Renal pelvis (tissue), 1 donor: ENCODE measurements at regions not wholly inside any gene's neighbourhood (a gene's known extent, or its start where the extent isn't known, plus 50 kb on each side); places are given as distances from the start of the nearest gene placed in this dataset.
A peak's percentile ranks its signal among the peaks of the same experiment; 100 is the strongest.
"Not testable (repeated sequence)": the region's sequence is repeated elsewhere in the genome, so short reads cannot be mapped to it uniquely, and the experiment has no call there.

ENCODE experiments used
- DNase-seq: peaks from one replicate; pipeline ENCODE4 v3.0.0-alpha.2; 2013

DNA sequence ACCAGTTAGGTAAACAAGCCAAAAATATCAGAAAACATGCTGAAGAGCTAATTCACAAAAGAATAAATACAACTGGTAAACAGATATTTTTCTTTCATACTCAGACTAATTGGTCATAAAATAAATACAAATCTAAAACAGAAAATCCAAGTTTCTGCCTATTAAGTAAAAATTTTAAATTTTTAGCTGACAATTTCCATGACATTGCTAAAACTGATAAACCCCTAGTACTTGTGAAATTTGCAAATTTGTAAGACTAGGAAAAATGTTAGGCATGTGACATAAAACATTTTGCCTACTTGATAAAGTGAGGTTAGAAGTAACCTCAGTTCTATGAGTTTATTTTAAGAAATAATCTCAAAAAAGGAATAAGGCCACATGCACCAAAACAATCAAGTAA lies 356.1 kb downstream of the LRATD1 start:
- no peak for DNase-seq

DNA sequence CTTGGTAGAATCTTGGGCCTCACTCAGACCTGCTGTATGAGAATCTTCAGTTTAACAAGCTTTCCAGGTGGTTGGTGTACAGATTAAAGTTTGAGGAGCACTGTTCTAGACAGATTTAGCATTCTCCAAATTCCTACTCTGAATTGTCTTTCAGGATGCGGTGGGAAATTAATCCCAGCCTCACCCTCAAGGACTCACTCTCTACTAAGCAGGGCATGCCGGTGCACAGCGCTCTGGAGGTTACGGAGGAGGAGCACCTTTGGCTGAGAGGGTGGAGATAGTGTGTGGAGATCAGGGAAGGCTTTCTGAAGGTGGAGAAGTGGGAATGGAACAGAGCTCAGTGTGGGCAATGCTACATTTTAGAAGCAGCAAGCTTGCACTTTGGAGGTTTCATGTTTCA lies 359.2 kb downstream of the LRATD1 start:
- no peak for DNase-seq

GRCh38 chr2:14994721-14995120 lies 362.2 kb downstream of the LRATD1 start:
- DNase-seq = no peak

DNA sequence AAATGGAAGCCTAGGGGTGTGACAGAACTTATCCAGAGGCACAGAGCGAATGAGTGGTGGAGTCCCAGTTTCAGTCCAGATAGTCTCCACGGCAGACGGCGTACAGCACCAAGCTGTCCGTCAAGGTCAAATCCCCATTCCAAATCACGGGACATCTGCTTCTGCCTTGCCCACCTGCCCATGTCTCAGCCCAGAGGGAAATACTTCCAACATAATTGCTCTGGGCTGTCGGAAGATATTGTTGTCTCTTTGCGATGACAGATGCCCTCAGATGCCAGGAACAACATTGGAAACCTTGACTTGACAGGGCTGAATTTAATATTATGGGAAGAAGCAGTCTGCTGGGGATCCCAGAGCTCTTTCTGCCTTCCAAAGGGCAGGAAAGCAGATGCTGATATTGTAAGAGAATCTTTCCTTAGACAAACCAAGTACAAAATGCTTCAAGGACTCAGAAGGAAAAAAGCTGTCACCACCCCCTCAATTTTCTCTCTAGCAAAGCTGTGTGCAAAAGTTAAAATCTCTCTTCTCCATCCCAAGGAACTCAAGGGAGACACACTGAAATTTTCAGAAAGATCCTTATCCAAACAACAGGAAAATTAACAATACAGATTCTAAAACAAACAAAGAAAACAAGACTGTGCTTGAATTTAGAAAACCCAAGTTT lies 364.0 kb downstream of the LRATD1 start:
- DNase-seq = no peak

DNA sequence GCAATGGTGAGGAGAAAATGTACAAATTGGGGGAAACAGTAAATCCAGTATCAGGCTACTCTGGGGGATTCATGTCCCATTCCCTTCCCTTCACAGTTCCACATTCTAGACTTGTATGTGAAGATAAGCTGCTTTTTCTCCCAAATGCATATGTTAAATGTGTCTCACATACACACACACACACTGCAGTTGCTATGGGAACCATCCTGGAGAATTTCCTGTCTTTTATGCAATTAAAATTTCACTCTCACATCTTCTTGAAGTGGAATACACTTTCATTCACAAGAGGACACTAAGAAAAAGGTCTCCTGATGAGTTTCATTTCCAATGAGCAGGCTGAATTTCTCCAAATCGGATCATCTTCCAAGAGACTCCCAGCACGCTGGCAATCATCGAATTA lies 366.0 kb downstream of the LRATD1 start:
- peak; percentile 5 for DNase-seq

GRCh38 chr2:14999114-14999661 lies 366.7 kb downstream of the LRATD1 start:
- DNase-seq = no peak

- not testable (repeated sequence) for DNase-seq
Measured at GRCh38 chr2:15002519-15002918, 370.0 kb downstream of the LRATD1 start.

GRCh38 chr2:15006667-15007066 lies 374.1 kb downstream of the LRATD1 start:
- no peak for DNase-seq

DNA sequence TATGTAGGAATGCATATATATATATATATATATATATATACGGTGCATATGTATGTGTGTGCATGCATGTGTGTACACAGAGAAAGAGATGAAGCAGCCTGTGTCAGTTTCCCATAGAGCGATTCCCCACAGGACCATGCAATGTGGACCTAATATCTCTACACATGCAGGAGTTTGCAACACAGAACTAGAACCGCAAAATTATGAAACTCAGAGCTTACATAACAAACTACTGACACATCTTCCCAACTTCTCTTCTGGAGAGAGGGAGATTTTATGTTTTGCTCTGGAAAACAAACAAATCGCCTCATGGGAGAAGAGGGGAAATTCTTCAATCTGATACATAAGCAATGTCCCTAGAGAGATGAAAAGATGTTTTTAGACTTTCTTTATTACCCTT lies 377.2 kb downstream of the LRATD1 start:
- no peak for DNase-seq

DNA sequence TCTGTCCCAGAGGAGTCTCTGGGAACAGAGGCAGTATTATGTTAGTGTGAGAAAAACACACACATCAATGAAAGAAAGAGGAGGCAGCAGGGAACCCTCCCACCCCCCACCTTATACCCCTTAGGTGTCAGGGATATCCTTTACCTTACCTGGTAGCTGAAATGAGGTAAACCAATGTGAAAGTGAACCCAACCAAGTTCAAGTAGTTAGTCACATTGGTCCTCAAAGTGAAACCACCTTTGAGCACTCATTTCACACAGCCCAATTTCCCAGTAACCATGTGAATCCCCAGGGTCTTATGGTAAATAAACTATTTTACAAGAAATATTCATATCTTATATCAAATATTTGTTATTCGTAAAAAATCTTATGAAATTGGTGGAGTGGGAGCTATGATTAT lies 377.8 kb downstream of the LRATD1 start:
- no peak for DNase-seq

GRCh38 chr2:15018814-15019213 lies 386.3 kb downstream of the LRATD1 start:
- DNase-seq = no peak

- no peak for DNase-seq
Measured at GRCh38 chr2:15023221-15023620, 390.7 kb downstream of the LRATD1 start.

DNA sequence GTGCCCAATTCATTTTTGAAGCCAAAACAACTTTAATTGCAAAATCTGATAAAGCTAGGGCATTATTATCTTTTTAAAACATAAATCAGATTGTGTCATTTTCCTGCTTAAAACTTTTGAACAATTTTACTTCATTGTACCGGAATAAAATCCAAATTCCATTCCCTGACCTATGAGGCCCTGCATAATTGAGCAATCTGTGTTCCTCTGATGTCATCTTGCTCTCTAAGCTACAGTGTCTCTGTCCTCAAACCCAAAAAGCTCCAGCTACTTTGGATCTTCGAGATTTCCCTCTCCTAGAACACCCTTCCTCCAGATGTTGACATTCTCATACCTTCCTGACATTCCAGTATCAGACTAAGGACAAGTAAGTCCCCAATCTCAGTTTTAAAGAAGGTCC lies 395.9 kb downstream of the LRATD1 start:
- no peak for DNase-seq

DNA sequence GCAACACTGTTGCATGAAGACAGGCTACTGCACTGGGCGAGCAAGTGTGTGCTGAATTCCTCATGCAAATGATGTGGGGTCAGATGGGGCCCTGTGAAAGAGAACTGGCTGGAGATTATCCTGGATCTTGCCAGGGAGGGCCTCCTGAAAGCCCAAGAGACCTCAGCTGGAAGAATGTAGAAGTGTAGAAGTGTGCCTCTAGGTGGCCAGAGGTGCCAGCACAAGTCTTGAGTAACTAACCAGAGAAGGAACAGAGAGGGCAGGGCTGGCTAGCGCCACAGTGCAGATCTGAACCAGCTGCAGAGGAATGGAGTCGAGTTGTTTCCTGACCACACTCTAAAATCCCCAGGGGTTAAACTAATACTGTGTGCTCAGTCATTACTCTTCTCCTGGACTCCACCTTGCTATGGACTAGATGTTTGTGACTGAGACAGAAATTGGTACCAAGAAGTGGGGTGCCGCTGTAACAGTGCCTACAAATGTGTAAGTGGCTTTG lies 399.3 kb downstream of the LRATD1 start:
- no peak for DNase-seq

DNA sequence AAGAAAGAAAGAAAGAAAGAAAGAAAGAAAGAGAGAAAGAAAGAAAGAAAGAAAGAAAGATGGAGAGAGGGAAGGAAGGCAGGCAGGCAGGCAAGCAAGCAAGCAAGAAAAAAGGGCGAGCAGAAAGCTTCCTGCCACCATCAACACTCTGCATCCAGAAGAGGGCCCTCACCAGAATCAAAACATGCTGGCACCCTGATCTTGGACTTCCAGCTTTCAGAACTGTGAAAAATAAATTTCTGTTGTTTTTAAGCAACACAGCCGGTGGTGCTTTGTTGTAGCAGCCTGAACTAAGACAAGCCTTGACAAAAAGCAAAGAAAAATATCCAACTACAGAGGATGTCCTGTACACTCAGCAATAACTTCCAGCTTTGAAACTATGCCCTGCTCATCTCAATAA lies 401.7 kb downstream of the LRATD1 start:
- no peak for DNase-seq

DNA sequence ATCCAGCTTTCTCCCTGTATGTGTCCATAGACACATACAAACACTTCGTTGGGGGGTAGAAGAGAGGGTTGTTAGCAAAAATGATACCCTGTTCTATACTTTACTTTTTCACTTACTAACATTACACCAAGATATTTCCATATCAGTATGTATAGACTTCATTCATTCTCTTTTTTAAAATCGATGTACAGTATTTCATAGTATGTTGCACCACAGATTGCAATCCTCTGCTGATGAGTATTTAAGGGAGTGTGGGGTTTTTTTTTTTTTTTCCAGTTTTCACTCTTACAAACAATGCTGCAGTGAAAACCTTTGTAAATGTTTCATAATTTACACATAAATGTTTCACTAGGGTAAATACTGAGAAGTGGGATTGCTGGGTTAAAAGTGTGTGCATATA lies 402.3 kb downstream of the LRATD1 start:
- DNase-seq = no peak

DNA sequence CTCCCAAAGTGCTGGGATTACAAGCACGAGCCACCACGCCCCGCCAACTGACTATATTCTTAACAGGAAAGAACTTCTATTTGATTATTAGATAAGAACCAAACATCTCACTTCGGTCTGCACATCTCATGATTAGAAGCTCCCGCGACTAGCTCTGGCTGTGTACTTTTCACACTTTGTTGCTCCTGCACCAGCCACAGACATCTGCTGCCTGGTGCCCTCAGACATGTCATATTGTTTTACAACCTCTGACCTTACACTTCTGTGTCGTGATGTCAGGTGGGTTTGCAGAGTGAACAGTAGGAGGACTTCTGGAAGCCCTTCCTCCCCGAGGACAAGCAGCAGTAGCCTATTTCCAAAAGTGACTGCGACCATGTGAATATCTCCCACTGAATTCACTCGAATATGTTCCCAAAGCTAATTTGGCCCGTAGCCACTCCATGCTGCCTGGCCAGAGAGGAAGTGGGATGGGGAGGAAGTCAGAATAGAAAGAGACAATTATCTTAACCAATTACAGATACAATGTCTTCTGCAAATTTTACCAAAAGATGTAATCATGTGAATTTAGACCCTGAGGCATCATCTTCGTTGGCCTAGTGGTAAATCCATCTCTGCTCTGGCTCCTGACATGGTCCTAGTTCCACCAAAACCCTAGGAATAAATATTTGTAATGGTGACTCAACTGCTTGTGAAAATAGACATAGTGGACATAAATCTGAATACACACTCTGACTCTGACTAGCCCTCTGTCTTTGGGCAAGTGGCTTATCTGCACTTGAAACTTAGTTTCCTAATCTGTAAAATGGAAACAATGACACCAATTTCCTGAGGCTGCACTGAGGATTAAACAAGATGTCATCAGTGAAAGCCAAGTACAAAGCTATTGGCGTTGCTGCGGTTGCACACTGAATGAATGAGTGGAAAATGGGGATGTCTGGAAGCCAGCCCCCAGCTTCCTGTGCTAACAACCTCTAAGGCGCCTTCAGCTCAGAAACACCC lies 406.1 kb downstream of the LRATD1 start:
- DNase-seq = no peak

- DNase-seq = no peak
Measured at GRCh38 chr2:15040429-15041084, 408.0 kb downstream of the LRATD1 start.

- DNase-seq = peak; percentile 12
Measured at GRCh38 chr2:15041429-15041837, 408.9 kb downstream of the LRATD1 start.

GRCh38 chr2:15042801-15043217 lies 410.3 kb downstream of the LRATD1 start:
- DNase-seq = no peak

- DNase-seq = no peak
Measured at GRCh38 chr2:15043336-15044058, 411.0 kb downstream of the LRATD1 start.
